ENCODE measurements at regions not wholly inside any gene's neighbourhood (a gene's known extent, or its start where the extent isn't known, plus 50 kb on each side); places are given as distances from the start of the nearest gene placed in this dataset.

- H3K27ac ChIP-seq (ENCODE audit: low read length) = peak overlapping the region; percentile 78
- H3K9me3 ChIP-seq (ENCODE audit: insufficient read depth, low read length, severe bottlenecking) = no peaks in the 10 kb centered on the region
- no peaks in the 10 kb centered on the region for H4K20me1 ChIP-seq (ENCODE audit: insufficient read depth, low read length)
- H3K9ac ChIP-seq (ENCODE audit: low read depth, low read length) = peak overlapping the region; percentile 89
- H3K4me2 ChIP-seq (ENCODE audit: insufficient read depth, low read length) = peak overlapping the region; percentile 92
- TF ChIP-seq CTCF (IDR thresholded peaks at IDR 0.05; ENCODE audit: borderline replicate concordance, extremely low read depth, low read length, poor library complexity, severe bottlenecking) (no peak), EZH2 (IDR thresholded peaks at IDR 0.05; ENCODE audit: borderline replicate concordance, low read depth, low read length, severe bottlenecking) (no peak)
- DNase-seq = peak; percentile 79
- peak; percentile 52 for ATAC-seq (ENCODE audit: insufficient read depth, low read depth)
- H3K4me1 ChIP-seq (ENCODE audit: insufficient read depth, low read length) = peaks cover 68% of the 10 kb centered on the region
- H3K27me3 ChIP-seq (ENCODE audit: insufficient read depth, low read length, poor library complexity) = peaks cover 12% of the 10 kb centered on the region
- H3K36me3 ChIP-seq (ENCODE audit: insufficient read depth, low read length) = no peaks in the 10 kb centered on the region
- no peaks in the 10 kb centered on the region for H3K79me2 ChIP-seq (ENCODE audit: insufficient read depth, low read length)
- peak overlapping the region; percentile 73 for H2AFZ ChIP-seq (ENCODE audit: low read depth, low read length)
- H3K4me3 ChIP-seq (ENCODE audit: low read depth in 1 of 2, low read length in 2 of 2) = peak overlapping the region; percentile 30 to 61; a peak in 3 of 4 replicates
These were observed 55.8 kb upstream of the BCOR start for GRCh38 chrX:40153345-40154249.

DNA sequence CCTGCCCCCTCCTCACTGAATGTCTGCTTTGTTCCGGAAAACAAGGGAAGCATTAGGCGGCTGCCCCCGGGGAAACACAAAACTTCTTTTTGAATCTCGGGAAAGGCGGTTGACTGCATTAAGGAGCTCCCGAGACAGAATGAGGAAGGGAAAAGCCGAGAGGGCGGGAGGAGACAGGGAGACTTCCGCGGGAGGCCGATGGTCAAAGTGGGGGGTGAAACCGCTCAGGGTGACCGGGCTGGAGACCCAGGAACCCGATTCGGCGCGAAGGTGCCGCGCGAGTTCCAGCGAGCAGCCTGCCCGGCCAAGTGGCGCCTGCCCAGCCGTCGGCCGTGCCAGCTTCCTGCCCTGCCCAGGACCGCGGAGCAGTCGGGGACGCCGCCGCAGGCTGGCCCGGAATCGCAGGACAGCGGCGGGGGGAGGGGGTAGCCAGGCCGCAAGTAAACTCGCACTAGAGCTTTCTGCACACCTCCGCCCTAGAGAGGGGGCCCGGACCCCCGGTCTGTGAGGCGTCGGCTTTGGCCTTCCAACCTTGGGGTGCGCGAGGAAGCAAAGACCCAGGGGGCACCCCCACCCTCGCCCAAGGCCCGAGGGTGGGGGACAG lies 55.1 kb upstream of the BCOR start:
- ATAC-seq (ENCODE audit: insufficient read depth, low read depth) (peak; percentile 9), DNase-seq (no peak)
- no peaks in the 10 kb centered on the region for H3K36me3 ChIP-seq (ENCODE audit: insufficient read depth, low read length)
- H3K9me3 ChIP-seq (ENCODE audit: insufficient read depth, low read length, severe bottlenecking) = no peaks in the 10 kb centered on the region
- peak overlapping the region; percentile 89 for H3K9ac ChIP-seq (ENCODE audit: low read depth, low read length)
- H3K4me3 ChIP-seq (ENCODE audit: low read depth in 1 of 2, low read length in 2 of 2) = peak overlapping the region; percentile 30 to 61; a peak in 3 of 4 replicates
- peaks cover 68% of the 10 kb centered on the region for H3K4me1 ChIP-seq (ENCODE audit: insufficient read depth, low read length)
- H2AFZ ChIP-seq (ENCODE audit: low read depth, low read length) = peak overlapping the region; percentile 73
- no peaks in the 10 kb centered on the region for H3K79me2 ChIP-seq (ENCODE audit: insufficient read depth, low read length)
- no peaks in the 10 kb centered on the region for H4K20me1 ChIP-seq (ENCODE audit: insufficient read depth, low read length)
- H3K27ac ChIP-seq (ENCODE audit: low read length) = peak overlapping the region; percentile 78
- H3K27me3 ChIP-seq (ENCODE audit: insufficient read depth, low read length, poor library complexity) = peaks cover 12% of the 10 kb centered on the region
- peak overlapping the region; percentile 92 for H3K4me2 ChIP-seq (ENCODE audit: insufficient read depth, low read length)
- no peak for TF ChIP-seq CTCF (IDR thresholded peaks at IDR 0.05; ENCODE audit: borderline replicate concordance, extremely low read depth, low read length, poor library complexity, severe bottlenecking)
- no peak for TF ChIP-seq EZH2 (IDR thresholded peaks at IDR 0.05; ENCODE audit: borderline replicate concordance, low read depth, low read length, severe bottlenecking)

DNA sequence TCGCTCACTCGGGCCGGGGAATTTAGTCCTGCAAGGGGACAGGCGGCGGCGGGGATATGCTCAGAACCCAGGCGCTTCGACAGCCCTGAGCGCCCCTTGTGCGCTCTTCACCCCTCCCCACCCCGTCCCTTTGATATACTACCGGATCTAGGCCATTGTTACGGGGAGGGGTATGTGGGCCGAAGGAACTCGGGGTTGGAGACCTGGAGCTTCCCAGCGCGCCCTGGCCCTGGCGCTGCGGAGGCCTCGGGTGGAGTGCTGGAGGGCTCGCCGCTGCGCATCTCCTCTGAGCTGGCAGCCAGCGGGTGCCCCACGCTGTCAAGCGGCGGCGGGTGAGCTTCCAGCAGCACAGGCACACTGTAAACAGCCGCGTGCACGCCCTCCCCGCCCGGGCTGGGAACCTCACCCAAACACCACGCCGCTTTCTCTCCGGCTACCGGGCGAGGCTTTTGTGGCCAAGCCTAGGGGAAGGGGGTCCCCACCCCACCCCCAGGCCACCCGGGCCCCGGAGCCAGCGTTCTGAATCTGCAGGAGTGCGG lies 54.5 kb upstream of the BCOR start:
- no peak for TF ChIP-seq EZH2 (IDR thresholded peaks at IDR 0.05; ENCODE audit: borderline replicate concordance, low read depth, low read length, severe bottlenecking)
- TF ChIP-seq CTCF (IDR thresholded peaks at IDR 0.05; ENCODE audit: borderline replicate concordance, extremely low read depth, low read length, poor library complexity, severe bottlenecking) = no peak
- peaks cover 12% of the 10 kb centered on the region for H3K27me3 ChIP-seq (ENCODE audit: insufficient read depth, low read length, poor library complexity)
- ATAC-seq (ENCODE audit: insufficient read depth, low read depth) (peak; percentile 58), DNase-seq (peak; percentile 66)
- H3K79me2 ChIP-seq (ENCODE audit: insufficient read depth, low read length) = no peaks in the 10 kb centered on the region
- no peaks in the 10 kb centered on the region for H4K20me1 ChIP-seq (ENCODE audit: insufficient read depth, low read length)
- H3K4me3 ChIP-seq (ENCODE audit: low read depth in 1 of 2, low read length in 2 of 2) = peak overlapping the region; percentile 30 to 61; a peak in 3 of 4 replicates
- H3K4me1 ChIP-seq (ENCODE audit: insufficient read depth, low read length) = peaks cover 71% of the 10 kb centered on the region
- H3K4me2 ChIP-seq (ENCODE audit: insufficient read depth, low read length) = peak overlapping the region; percentile 92
- H3K9ac ChIP-seq (ENCODE audit: low read depth, low read length) = peak overlapping the region; percentile 89
- peak overlapping the region; percentile 78 for H3K27ac ChIP-seq (ENCODE audit: low read length)
- no peaks in the 10 kb centered on the region for H3K9me3 ChIP-seq (ENCODE audit: insufficient read depth, low read length, severe bottlenecking)
- peak overlapping the region; percentile 73 for H2AFZ ChIP-seq (ENCODE audit: low read depth, low read length)
- H3K36me3 ChIP-seq (ENCODE audit: insufficient read depth, low read length) = no peaks in the 10 kb centered on the region
